ENCODE measurements at regions not wholly inside any gene's neighbourhood (a gene's known extent, or its start where the extent isn't known, plus 50 kb on each side); places are given as distances from the start of the nearest gene placed in this dataset.
"Not testable (repeated sequence)": the region's sequence is repeated elsewhere in the genome, so short reads cannot be mapped to it uniquely, and the experiment has no call there.

GRCh38 chr2:239731422-239731821, 293.7 kb downstream of the NDUFA10 start:
- Mint-ChIP-seq H3K27me3 (ENCODE audit: unreplicated experiment) (peaks cover 10% of the 10 kb centered on the region), H3K36me3 (ENCODE audit: unreplicated experiment) (peaks cover 4% of the 10 kb centered on the region), H3K27ac (ENCODE audit: unreplicated experiment) (peak overlapping the region; percentile 25), H3K4me1 (ENCODE audit: low read depth, unreplicated experiment) (peaks cover 15% of the 10 kb centered on the region), H3K9me3 (ENCODE audit: unreplicated experiment) (peaks cover 9% of the 10 kb centered on the region), H3K4me3 (ENCODE audit: unreplicated experiment) (no peak overlapping the region)
- no peak for DNase-seq
- no peak for TF ChIP-seq CTCF (IDR thresholded peaks at IDR 0.05; ENCODE audit: partially characterized antibody, unreplicated experiment)

GRCh38 chr2:239730897-239731296, 294.2 kb downstream of the NDUFA10 start:
- peaks cover 10% of the 10 kb centered on the region for H3K27me3 Mint-ChIP-seq (ENCODE audit: unreplicated experiment)
- peaks cover 9% of the 10 kb centered on the region for H3K9me3 Mint-ChIP-seq (ENCODE audit: unreplicated experiment)
- no peak for TF ChIP-seq CTCF (IDR thresholded peaks at IDR 0.05; ENCODE audit: partially characterized antibody, unreplicated experiment)
- peaks cover 15% of the 10 kb centered on the region for H3K4me1 Mint-ChIP-seq (ENCODE audit: low read depth, unreplicated experiment)
- peak overlapping the region; percentile 25 for H3K27ac Mint-ChIP-seq (ENCODE audit: unreplicated experiment)
- peaks cover 4% of the 10 kb centered on the region for H3K36me3 Mint-ChIP-seq (ENCODE audit: unreplicated experiment)
- H3K4me3 Mint-ChIP-seq (ENCODE audit: unreplicated experiment): no peak overlapping the region
- no peak for DNase-seq

- H3K27ac Mint-ChIP-seq (ENCODE audit: unreplicated experiment); H3K9me3 Mint-ChIP-seq (ENCODE audit: unreplicated experiment); H3K4me3 Mint-ChIP-seq (ENCODE audit: unreplicated experiment); H3K36me3 Mint-ChIP-seq (ENCODE audit: unreplicated experiment); DNase-seq: not testable (repeated sequence)
- Mint-ChIP-seq H3K27me3 (ENCODE audit: unreplicated experiment) (peaks cover 10% of the 10 kb centered on the region), H3K4me1 (ENCODE audit: low read depth, unreplicated experiment) (peaks cover 15% of the 10 kb centered on the region)
These were observed 294.6 kb downstream of the NDUFA10 start for GRCh38 chr2:239730567-239730882.

- no peak for TF ChIP-seq CTCF (IDR thresholded peaks at IDR 0.05; ENCODE audit: partially characterized antibody, unreplicated experiment)
- H3K9me3 Mint-ChIP-seq (ENCODE audit: unreplicated experiment): peaks cover 9% of the 10 kb centered on the region
- H3K4me3 Mint-ChIP-seq (ENCODE audit: unreplicated experiment): no peak overlapping the region
- H3K36me3 Mint-ChIP-seq (ENCODE audit: unreplicated experiment): peaks cover 4% of the 10 kb centered on the region
- H3K4me1 Mint-ChIP-seq (ENCODE audit: low read depth, unreplicated experiment): peaks cover 13% of the 10 kb centered on the region
- no peak overlapping the region for H3K27ac Mint-ChIP-seq (ENCODE audit: unreplicated experiment)
- no peak for DNase-seq
- H3K27me3 Mint-ChIP-seq (ENCODE audit: unreplicated experiment): peaks cover 10% of the 10 kb centered on the region
These were observed 295.2 kb downstream of the NDUFA10 start for GRCh38 chr2:239729681-239730566.

- no peak for DNase-seq
- Mint-ChIP-seq H3K9me3 (ENCODE audit: unreplicated experiment) (peaks cover 9% of the 10 kb centered on the region), H3K4me3 (ENCODE audit: unreplicated experiment) (peak overlapping the region; percentile 35), H3K4me1 (ENCODE audit: low read depth, unreplicated experiment) (peaks cover 12% of the 10 kb centered on the region), H3K27ac (ENCODE audit: unreplicated experiment) (peak overlapping the region; percentile 67), H3K27me3 (ENCODE audit: unreplicated experiment) (peaks cover 9% of the 10 kb centered on the region), H3K36me3 (ENCODE audit: unreplicated experiment) (peaks cover 3% of the 10 kb centered on the region)
- no peak for TF ChIP-seq CTCF (IDR thresholded peaks at IDR 0.05; ENCODE audit: partially characterized antibody, unreplicated experiment)
These were observed 296.0 kb downstream of the NDUFA10 start for GRCh38 chr2:239729151-239729550.
